ENCODE measurements at regions not wholly inside any gene's neighbourhood (a gene's known extent, or its start where the extent isn't known, plus 50 kb on each side); places are given as distances from the start of the nearest gene placed in this dataset.

GRCh38 chr6:168901076-168901475 lies 352.6 kb downstream of the THBS2 start:
- H3K4me3 Mint-ChIP-seq: no peak overlapping the region
- no peaks in the 10 kb centered on the region for H3K9me3 Mint-ChIP-seq
- ATAC-seq (replicated peaks; ENCODE audit: extremely low read depth, poor library complexity, severe bottlenecking): no peak
- no peak for DNase-seq (ENCODE audit: low spot score in 2 of 2)
- peaks cover 25% of the 10 kb centered on the region for H3K4me1 Mint-ChIP-seq
- no peak overlapping the region for H3K27ac Mint-ChIP-seq (ENCODE audit: low read depth)
- peaks cover 11% of the 10 kb centered on the region for H3K27me3 Mint-ChIP-seq
- peaks cover 2% of the 10 kb centered on the region for H3K36me3 Mint-ChIP-seq (ENCODE audit: insufficient read depth)

GRCh38 chr6:168896321-168896720 lies 357.3 kb downstream of the THBS2 start:
- H3K9me3 Mint-ChIP-seq: no peaks in the 10 kb centered on the region
- ATAC-seq (replicated peaks; ENCODE audit: extremely low read depth, poor library complexity, severe bottlenecking): no peak
- H3K4me3 Mint-ChIP-seq: peak overlapping the region; percentile 40
- peaks cover 2% of the 10 kb centered on the region for H3K36me3 Mint-ChIP-seq (ENCODE audit: insufficient read depth)
- peaks cover 11% of the 10 kb centered on the region for H3K27me3 Mint-ChIP-seq
- DNase-seq (ENCODE audit: low spot score in 2 of 2): no peak
- peaks cover 28% of the 10 kb centered on the region for H3K4me1 Mint-ChIP-seq
- peak overlapping the region; percentile 12 for H3K27ac Mint-ChIP-seq (ENCODE audit: low read depth)

- DNase-seq (ENCODE audit: low spot score in 2 of 2) (peak; percentile 64 to 73), ATAC-seq (replicated peaks; ENCODE audit: extremely low read depth, poor library complexity, severe bottlenecking) (peak; percentile 91)
- Mint-ChIP-seq H3K4me3 (peak overlapping the region; percentile 50), H3K9me3 (no peaks in the 10 kb centered on the region), H3K27me3 (peaks cover 11% of the 10 kb centered on the region), H3K27ac (ENCODE audit: low read depth) (peak overlapping the region; percentile 35), H3K4me1 (peaks cover 28% of the 10 kb centered on the region), H3K36me3 (ENCODE audit: insufficient read depth) (peaks cover 2% of the 10 kb centered on the region)
Measured at GRCh38 chr6:168895102-168895812, 358.4 kb downstream of the THBS2 start.

GRCh38 chr6:168892031-168892430 lies 361.6 kb downstream of the THBS2 start:
- Mint-ChIP-seq H3K9me3 (no peaks in the 10 kb centered on the region), H3K27me3 (no peaks in the 10 kb centered on the region), H3K4me1 (peaks cover 23% of the 10 kb centered on the region), H3K36me3 (ENCODE audit: insufficient read depth) (no peaks in the 10 kb centered on the region), H3K4me3 (no peak overlapping the region), H3K27ac (ENCODE audit: low read depth) (no peak overlapping the region)
- DNase-seq (ENCODE audit: low spot score in 2 of 2) (no peak), ATAC-seq (replicated peaks; ENCODE audit: extremely low read depth, poor library complexity, severe bottlenecking) (no peak)

GRCh38 chr6:168890981-168891365 lies 362.7 kb downstream of the THBS2 start:
- no peak for ATAC-seq (replicated peaks; ENCODE audit: extremely low read depth, poor library complexity, severe bottlenecking)
- Mint-ChIP-seq H3K4me1 (peaks cover 13% of the 10 kb centered on the region), H3K4me3 (no peak overlapping the region), H3K27me3 (no peaks in the 10 kb centered on the region), H3K9me3 (no peaks in the 10 kb centered on the region), H3K27ac (ENCODE audit: low read depth) (no peak overlapping the region), H3K36me3 (ENCODE audit: insufficient read depth) (no peaks in the 10 kb centered on the region)
- DNase-seq (ENCODE audit: low spot score in 2 of 2): no peak

- ATAC-seq (replicated peaks; ENCODE audit: extremely low read depth, poor library complexity, severe bottlenecking) (no peak), DNase-seq (ENCODE audit: low spot score in 2 of 2) (no peak)
- Mint-ChIP-seq H3K4me1 (peaks cover 8% of the 10 kb centered on the region), H3K9me3 (no peaks in the 10 kb centered on the region), H3K36me3 (ENCODE audit: insufficient read depth) (no peaks in the 10 kb centered on the region), H3K27me3 (no peaks in the 10 kb centered on the region), H3K27ac (ENCODE audit: low read depth) (no peak overlapping the region), H3K4me3 (no peak overlapping the region)
Measured at GRCh38 chr6:168890306-168890980, 363.2 kb downstream of the THBS2 start.

GRCh38 chr6:168888786-168889345 lies 364.8 kb downstream of the THBS2 start:
- H3K27ac Mint-ChIP-seq (ENCODE audit: low read depth): no peak overlapping the region
- H3K9me3 Mint-ChIP-seq: no peaks in the 10 kb centered on the region
- peaks cover 4% of the 10 kb centered on the region for H3K36me3 Mint-ChIP-seq (ENCODE audit: insufficient read depth)
- peaks cover 7% of the 10 kb centered on the region for H3K4me1 Mint-ChIP-seq
- H3K4me3 Mint-ChIP-seq: no peak overlapping the region
- DNase-seq (ENCODE audit: low spot score in 2 of 2): no peak
- ATAC-seq (replicated peaks; ENCODE audit: extremely low read depth, poor library complexity, severe bottlenecking): no peak
- no peaks in the 10 kb centered on the region for H3K27me3 Mint-ChIP-seq

- no peak overlapping the region for H3K27ac Mint-ChIP-seq (ENCODE audit: low read depth)
- no peaks in the 10 kb centered on the region for H3K27me3 Mint-ChIP-seq
- no peak overlapping the region for H3K4me3 Mint-ChIP-seq
- peaks cover 4% of the 10 kb centered on the region for H3K36me3 Mint-ChIP-seq (ENCODE audit: insufficient read depth)
- peaks cover 9% of the 10 kb centered on the region for H3K4me1 Mint-ChIP-seq
- H3K9me3 Mint-ChIP-seq: no peaks in the 10 kb centered on the region
- no peak for DNase-seq (ENCODE audit: low spot score in 2 of 2)
- ATAC-seq (replicated peaks; ENCODE audit: extremely low read depth, poor library complexity, severe bottlenecking): no peak
Measured at GRCh38 chr6:168888102-168888501, 365.5 kb downstream of the THBS2 start.

- Mint-ChIP-seq H3K9me3 (no peaks in the 10 kb centered on the region), H3K27ac (ENCODE audit: low read depth) (no peak overlapping the region), H3K4me3 (no peak overlapping the region), H3K27me3 (no peaks in the 10 kb centered on the region), H3K4me1 (peaks cover 9% of the 10 kb centered on the region), H3K36me3 (ENCODE audit: insufficient read depth) (peaks cover 4% of the 10 kb centered on the region)
- DNase-seq (ENCODE audit: low spot score in 2 of 2) (no peak), ATAC-seq (replicated peaks; ENCODE audit: extremely low read depth, poor library complexity, severe bottlenecking) (no peak)
Measured at GRCh38 chr6:168887621-168888020, 366.0 kb downstream of the THBS2 start.

- Mint-ChIP-seq H3K27me3 (no peaks in the 10 kb centered on the region), H3K4me3 (no peak overlapping the region), H3K27ac (ENCODE audit: low read depth) (no peak overlapping the region), H3K36me3 (ENCODE audit: insufficient read depth) (peaks cover 4% of the 10 kb centered on the region), H3K4me1 (peaks cover 9% of the 10 kb centered on the region), H3K9me3 (no peaks in the 10 kb centered on the region)
- DNase-seq (ENCODE audit: low spot score in 2 of 2) (no peak), ATAC-seq (replicated peaks; ENCODE audit: extremely low read depth, poor library complexity, severe bottlenecking) (no peak)
Measured at GRCh38 chr6:168886964-168887363, 366.7 kb downstream of the THBS2 start.

GRCh38 chr6:168885751-168886742 lies 367.6 kb downstream of the THBS2 start:
- Mint-ChIP-seq H3K4me3 (no peak overlapping the region), H3K9me3 (no peaks in the 10 kb centered on the region), H3K27ac (ENCODE audit: low read depth) (no peak overlapping the region), H3K4me1 (peaks cover 9% of the 10 kb centered on the region), H3K36me3 (ENCODE audit: insufficient read depth) (peaks cover 4% of the 10 kb centered on the region), H3K27me3 (no peaks in the 10 kb centered on the region)
- ATAC-seq (replicated peaks; ENCODE audit: extremely low read depth, poor library complexity, severe bottlenecking) (no peak), DNase-seq (ENCODE audit: low spot score in 2 of 2) (no peak)

GRCh38 chr6:168885196-168885595 lies 368.4 kb downstream of the THBS2 start:
- H3K4me3 Mint-ChIP-seq: no peak overlapping the region

More at GRCh38 chr6:168885196-168885595, 368.4 kb downstream of the THBS2 start:
- H3K4me1 Mint-ChIP-seq: peaks cover 9% of the 10 kb centered on the region
- no peaks in the 10 kb centered on the region for H3K27me3 Mint-ChIP-seq
- ATAC-seq (replicated peaks; ENCODE audit: extremely low read depth, poor library complexity, severe bottlenecking): no peak
- DNase-seq (ENCODE audit: low spot score in 2 of 2): no peak
- no peaks in the 10 kb centered on the region for H3K9me3 Mint-ChIP-seq
- no peak overlapping the region for H3K27ac Mint-ChIP-seq (ENCODE audit: low read depth)
- H3K36me3 Mint-ChIP-seq (ENCODE audit: insufficient read depth): peaks cover 4% of the 10 kb centered on the region

Measured in central memory CD8-positive, alpha-beta T cell (primary cell).